ENCODE measurements at regions not wholly inside any gene's neighbourhood (a gene's known extent, or its start where the extent isn't known, plus 50 kb on each side); places are given as distances from the start of the nearest gene placed in this dataset.

DNA sequence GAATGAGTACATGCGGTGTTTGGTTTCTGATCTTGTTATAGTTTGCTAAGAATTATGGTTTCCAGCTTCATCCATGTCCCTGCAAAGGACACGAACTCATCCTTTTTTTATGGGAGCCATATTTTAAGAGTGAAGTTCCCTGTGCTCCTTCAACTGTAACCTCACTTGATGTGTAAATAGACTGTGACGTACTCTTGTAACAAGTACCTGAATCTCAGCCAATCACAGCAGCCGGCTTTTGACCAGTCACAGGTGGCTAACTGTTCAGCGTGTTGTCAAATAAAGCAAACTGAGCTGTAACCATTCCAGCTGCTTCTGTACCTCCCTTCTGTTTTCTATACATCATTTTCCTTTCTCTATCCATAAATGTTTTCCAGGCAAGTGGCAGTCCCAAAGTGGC, 774.3 kb upstream of the HS6ST1 start:
- TF ChIP-seq, protein P1, sequence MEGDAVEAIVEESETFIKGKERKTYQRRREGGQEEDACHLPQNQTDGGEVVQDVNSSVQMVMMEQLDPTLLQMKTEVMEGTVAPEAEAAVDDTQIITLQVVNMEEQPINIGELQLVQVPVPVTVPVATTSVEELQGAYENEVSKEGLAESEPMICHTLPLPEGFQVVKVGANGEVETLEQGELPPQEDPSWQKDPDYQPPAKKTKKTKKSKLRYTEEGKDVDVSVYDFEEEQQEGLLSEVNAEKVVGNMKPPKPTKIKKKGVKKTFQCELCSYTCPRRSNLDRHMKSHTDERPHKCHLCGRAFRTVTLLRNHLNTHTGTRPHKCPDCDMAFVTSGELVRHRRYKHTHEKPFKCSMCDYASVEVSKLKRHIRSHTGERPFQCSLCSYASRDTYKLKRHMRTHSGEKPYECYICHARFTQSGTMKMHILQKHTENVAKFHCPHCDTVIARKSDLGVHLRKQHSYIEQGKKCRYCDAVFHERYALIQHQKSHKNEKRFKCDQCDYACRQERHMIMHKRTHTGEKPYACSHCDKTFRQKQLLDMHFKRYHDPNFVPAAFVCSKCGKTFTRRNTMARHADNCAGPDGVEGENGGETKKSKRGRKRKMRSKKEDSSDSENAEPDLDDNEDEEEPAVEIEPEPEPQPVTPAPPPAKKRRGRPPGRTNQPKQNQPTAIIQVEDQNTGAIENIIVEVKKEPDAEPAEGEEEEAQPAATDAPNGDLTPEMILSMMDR (IDR thresholded peaks at IDR 0.05; ENCODE audit: low read depth, low read length): no peak
- H3K4me3 ChIP-seq (replicated peaks in 1 of 2; ENCODE audit: low read depth in 2 of 2, low read length in 2 of 2): no peak overlapping the region
- DNase-seq (ENCODE audit: low read depth in 2 of 2): no peak

DNA sequence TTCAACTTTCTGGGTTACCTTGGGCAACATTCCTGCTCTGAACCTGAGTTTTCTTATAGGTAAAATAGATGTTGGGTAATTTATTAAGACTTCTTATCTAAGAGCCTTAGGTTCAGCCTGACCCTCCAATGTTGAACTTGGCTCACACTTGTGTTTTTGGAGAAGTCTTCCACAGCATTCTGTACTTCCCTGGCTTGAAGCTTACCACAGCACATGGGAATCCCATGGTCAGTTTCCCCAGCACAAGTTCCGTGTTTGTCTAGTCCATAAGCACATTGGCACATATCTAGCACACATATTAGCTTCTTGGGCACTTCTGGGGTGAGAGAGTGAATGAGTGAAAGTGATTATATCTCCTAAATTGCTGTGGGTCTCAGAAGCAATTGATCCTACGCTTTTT, 782.5 kb upstream of the HS6ST1 start:
- no peak overlapping the region for H3K4me3 ChIP-seq (replicated peaks in 1 of 2; ENCODE audit: low read depth in 2 of 2, low read length in 2 of 2)
- DNase-seq (ENCODE audit: low read depth in 2 of 2): no peak
- TF ChIP-seq, protein P1 (IDR thresholded peaks at IDR 0.05; ENCODE audit: low read depth, low read length): no peak

DNA sequence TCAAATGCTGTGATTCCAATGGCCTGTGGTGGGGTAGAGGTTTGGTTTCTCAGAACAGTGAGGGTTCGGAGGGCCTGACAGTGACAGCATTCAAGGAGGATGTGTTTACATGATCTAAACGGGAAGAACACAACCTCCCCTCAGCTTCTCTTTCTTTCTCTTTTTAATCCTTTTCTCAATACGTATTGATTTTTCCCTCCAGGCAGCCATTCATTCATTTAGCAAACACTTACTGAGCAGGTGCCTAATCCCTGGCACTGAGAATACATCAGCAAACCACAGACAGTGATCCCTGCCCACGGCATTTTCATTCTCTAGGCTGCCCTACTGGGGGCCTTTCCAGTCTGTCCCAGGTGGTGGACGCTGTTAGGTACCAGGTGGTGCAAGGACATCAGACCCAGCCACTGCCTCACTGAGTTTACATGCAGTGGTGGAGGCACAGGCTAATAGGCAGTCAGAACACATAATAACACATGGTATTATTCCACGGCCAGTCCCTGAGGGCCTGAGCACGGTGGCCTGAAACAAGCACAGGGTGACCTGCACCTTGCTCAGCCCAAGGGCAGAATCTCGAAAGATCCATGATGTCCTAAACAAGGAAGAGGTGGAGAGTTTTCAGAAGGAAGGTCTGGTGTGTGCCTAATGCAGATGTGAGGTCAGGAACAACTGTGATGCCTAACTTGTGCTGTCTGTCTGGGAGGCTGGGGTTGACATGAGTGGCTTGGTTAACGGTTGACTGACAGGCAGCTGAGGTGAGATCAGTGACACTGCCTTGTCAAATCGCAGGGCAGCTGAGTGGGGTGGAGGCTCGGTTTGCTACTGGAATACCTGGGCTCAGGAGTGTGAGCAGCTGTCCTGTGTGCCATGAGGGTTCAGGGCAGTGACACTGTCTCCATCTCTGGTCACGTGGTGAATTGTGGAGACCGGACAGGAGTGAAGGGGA, 785.5 kb upstream of the HS6ST1 start:
- TF ChIP-seq, protein P1 (IDR thresholded peaks at IDR 0.05; ENCODE audit: low read depth, low read length): no peak
- no peak for DNase-seq (ENCODE audit: low read depth in 2 of 2)
- no peak overlapping the region for H3K4me3 ChIP-seq (replicated peaks in 1 of 2; ENCODE audit: low read depth in 2 of 2, low read length in 2 of 2)

DNA sequence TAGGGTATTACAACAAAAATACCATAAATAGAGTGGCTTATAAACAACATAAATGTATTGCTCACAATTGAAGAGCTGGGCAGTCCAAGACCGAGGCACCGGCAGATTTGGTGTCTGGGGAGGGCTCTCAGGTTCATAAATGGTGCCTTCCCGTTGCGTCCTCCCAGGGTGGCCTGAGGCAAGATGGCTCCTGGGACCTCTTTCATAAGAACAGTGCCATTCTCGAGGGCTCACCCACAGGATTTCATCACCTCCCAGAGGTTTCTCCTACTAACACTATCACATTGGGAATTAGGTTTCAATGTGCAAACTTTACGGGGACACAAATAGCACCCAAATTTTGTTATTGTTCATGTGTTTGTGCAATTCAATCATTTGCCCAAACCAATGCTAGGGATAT, 793.5 kb upstream of the HS6ST1 start:
- TF ChIP-seq, protein P1 (IDR thresholded peaks at IDR 0.05; ENCODE audit: low read depth, low read length): no peak
- no peak for DNase-seq (ENCODE audit: low read depth in 2 of 2)
- no peak overlapping the region for H3K4me3 ChIP-seq (replicated peaks in 1 of 2; ENCODE audit: low read depth in 2 of 2, low read length in 2 of 2)

DNA sequence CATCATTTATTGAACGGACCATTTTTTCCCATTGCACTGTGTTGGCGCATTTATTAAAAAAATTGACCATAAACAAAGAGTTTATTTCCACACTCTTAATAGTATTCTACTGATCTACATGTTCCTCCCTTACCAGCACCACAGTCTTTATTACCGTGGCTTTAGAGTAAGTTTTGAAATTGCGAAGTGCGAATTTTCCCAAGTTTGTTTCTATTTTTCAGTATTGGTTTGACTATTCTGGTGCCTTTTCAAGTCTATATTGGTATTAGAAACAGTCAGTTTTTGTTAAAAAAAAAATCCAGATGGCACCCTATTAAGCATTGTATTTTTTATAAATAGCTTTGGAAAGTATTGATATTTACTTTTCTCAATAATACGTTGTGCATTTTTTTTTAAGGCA, 795.1 kb upstream of the HS6ST1 start:
- TF ChIP-seq, protein P1 (IDR thresholded peaks at IDR 0.05; ENCODE audit: low read depth, low read length): no peak
- H3K4me3 ChIP-seq (replicated peaks in 1 of 2; ENCODE audit: low read depth in 2 of 2, low read length in 2 of 2): no peak overlapping the region
- no peak for DNase-seq (ENCODE audit: low read depth in 2 of 2)

DNA sequence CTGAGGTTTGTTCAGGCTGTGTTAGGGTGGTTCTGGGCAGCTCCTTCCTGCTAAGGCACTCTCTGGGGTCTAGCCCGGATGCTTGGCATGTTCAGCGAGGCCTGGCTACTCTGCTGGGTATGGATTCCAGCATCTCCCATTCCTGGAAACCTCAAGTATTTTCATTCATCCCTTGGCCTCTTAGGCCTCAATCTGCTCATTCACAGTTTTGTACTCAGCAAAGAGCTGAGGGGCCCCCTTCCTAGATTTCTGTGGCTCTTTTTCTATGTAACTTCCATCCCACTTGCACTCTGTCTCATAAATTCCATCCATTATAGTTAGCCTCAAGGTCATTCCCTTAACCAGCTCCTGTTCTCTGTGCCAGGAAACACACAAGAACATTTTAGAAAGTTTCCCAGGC, 798.8 kb upstream of the HS6ST1 start:
- peak in 1 of 2 donors; percentile 46 for DNase-seq (ENCODE audit: low read depth in 2 of 2)
- TF ChIP-seq, protein P1 (IDR thresholded peaks at IDR 0.05; ENCODE audit: low read depth, low read length): no peak
- no peak overlapping the region for H3K4me3 ChIP-seq (replicated peaks in 1 of 2; ENCODE audit: low read depth in 2 of 2, low read length in 2 of 2)
